GM18951 (cell line): ENCODE measurements at regions not wholly inside any gene's neighbourhood (a gene's known extent, or its start where the extent isn't known, plus 50 kb on each side); places are given as distances from the start of the nearest gene placed in this dataset.

Experiments
- POLR2A ChIP-seq: IDR thresholded peaks from 4 replicates; pipeline ENCODE4 v1.6.1; 2011; ENCODE audit warnings: mild to moderate bottlenecking; ENCODE audit not compliant: insufficient read length, insufficient read depth; ENCODE audit errors: extremely low read depth
- in situ Hi-C: fragments of 300-500 bp; cut with MboI; formaldehyde crosslinking; loops from one replicate; pipeline ENCODE4 v1.12.0; 2022; ENCODE audit warnings: low sequenced_read_pairs, mixed read lengths, inconsistent platforms; ENCODE audit not compliant: unreplicated experiment

- no peak for TF ChIP-seq POLR2A
- in situ Hi-C loops: no loop called here
Observed at GRCh38 chr6:126537061-126537816, 197.3 kb downstream of the CENPW start.

- TF ChIP-seq POLR2A: no peak
- in situ Hi-C loops: no loop called here
Observed at GRCh38 chr6:126539022-126539421, 199.1 kb downstream of the CENPW start.

- in situ Hi-C loops: no loop called here
- TF ChIP-seq POLR2A: no peak
Observed at GRCh38 chr6:126540161-126540560, 200.2 kb downstream of the CENPW start.

- in situ Hi-C loops: no loop called here
- TF ChIP-seq POLR2A: no peak
Observed at GRCh38 chr6:126541806-126542491, 202.0 kb downstream of the CENPW start.

- in situ Hi-C loops: no loop called here
- TF ChIP-seq POLR2A: no peak
Observed at GRCh38 chr6:126546541-126547120, 206.7 kb downstream of the CENPW start.

GRCh38 chr6:126548300-126548699 is 208.4 kb downstream of the CENPW start:
- in situ Hi-C loops: no loop called here
- no peak for TF ChIP-seq POLR2A

GRCh38 chr6:126550323-126550722 is 210.4 kb downstream of the CENPW start:
- TF ChIP-seq POLR2A: no peak
- in situ Hi-C loops: no loop called here

- in situ Hi-C loops: no loop called here
Observed at GRCh38 chr6:126551832-126552231, 211.9 kb downstream of the CENPW start.

GRCh38 chr6:126553854-126554253 is 213.9 kb downstream of the CENPW start:
- in situ Hi-C loops: no loop called here

More at GRCh38 chr6:126551832-126552231, 211.9 kb downstream of the CENPW start:
- no peak for TF ChIP-seq POLR2A

GRCh38 chr6:126570507-126570906 is 230.6 kb downstream of the CENPW start:
- in situ Hi-C loops: no loop called here
- no peak for TF ChIP-seq POLR2A

More at GRCh38 chr6:126553854-126554253, 213.9 kb downstream of the CENPW start:
- TF ChIP-seq POLR2A: no peak

- TF ChIP-seq POLR2A: no peak
- in situ Hi-C loops: no loop called here
Observed at GRCh38 chr6:126574301-126574700, 234.4 kb downstream of the CENPW start.

GRCh38 chr6:126581316-126581715 is 241.4 kb downstream of the CENPW start:
- in situ Hi-C loops: no loop called here
- TF ChIP-seq POLR2A: no peak

- in situ Hi-C loops: no loop called here
- no peak for TF ChIP-seq POLR2A
Observed at GRCh38 chr6:126600258-126600916, 260.5 kb downstream of the CENPW start.
